Neuronal stem cell (in vitro differentiated cells): ENCODE measurements at regions not wholly inside any gene's neighbourhood (a gene's known extent, or its start where the extent isn't known, plus 50 kb on each side); places are given as distances from the start of the nearest gene placed in this dataset.

Source experiments
- DNase-seq: peaks from one replicate; pipeline ENCODE4 v3.0.0-alpha.2; 2013; ENCODE audit warnings: low spot score
- H2AFZ ChIP-seq: one replicate; pipeline ENCODE4 v1.6.1; 2013; ENCODE audit warnings: mild to moderate bottlenecking, low read length, inconsistent platforms
- H2AK5ac ChIP-seq: 2 replicates; pipeline ENCODE4 v1.6.1; 2013; ENCODE audit warnings: low read depth, mild to moderate bottlenecking, inconsistent platforms, low read length, moderate library complexity, mixed read lengths
- H2BK120ac ChIP-seq: 2 replicates; pipeline ENCODE4 v1.6.1; 2013; ENCODE audit warnings: low read depth, mild to moderate bottlenecking, inconsistent platforms, low read length, moderate library complexity, mixed read lengths
- H2BK12ac ChIP-seq: one replicate; pipeline ENCODE4 v1.6.1; 2013; ENCODE audit warnings: low read length, inconsistent platforms
- H2BK15ac ChIP-seq: 2 replicates; pipeline ENCODE4 v1.6.1; 2013; ENCODE audit warnings: mild to moderate bottlenecking, low read length, inconsistent platforms, mixed read lengths
- H2BK5ac ChIP-seq: one replicate; pipeline ENCODE4 v1.6.1; 2013; ENCODE audit warnings: inconsistent platforms, mild to moderate bottlenecking, low read length, moderate library complexity
- H3K14ac ChIP-seq: one replicate; pipeline ENCODE4 v1.6.1; 2013; ENCODE audit warnings: low read length, inconsistent platforms
- H3K18ac ChIP-seq: 2 replicates; pipeline ENCODE4 v1.6.1; 2013; ENCODE audit warnings: low read length, inconsistent platforms
- H3K23ac ChIP-seq: 2 replicates; pipeline ENCODE4 v1.6.1; 2013; ENCODE audit warnings: low read depth, mild to moderate bottlenecking, mixed read lengths, low read length, inconsistent platforms; ENCODE audit not compliant: poor library complexity
- H3K27ac ChIP-seq: replicated peaks from 3 replicates; pipeline ENCODE4 v1.5.1; 2013; ENCODE audit warnings: low read length, inconsistent platforms
- H3K27me3 ChIP-seq, 3 experiments: 2 replicates each; pipeline ENCODE4 v1.6.1; 2013; ENCODE audit warnings: low read length in 3 of 3, mild to moderate bottlenecking in 2 of 3, inconsistent platforms in 1 of 3, low read depth in 1 of 3, mixed read lengths in 1 of 3, moderate library complexity in 1 of 3; ENCODE audit not compliant: control insufficient read depth in 3 of 3, insufficient read depth in 3 of 3
- H3K36me3 ChIP-seq, 2 donors: replicated peaks in 1 of 2; 2 replicates each; pipeline ENCODE4 v1.6.1; 2013; ENCODE audit warnings: low read length in 2 of 2; ENCODE audit not compliant: control insufficient read depth in 2 of 2, insufficient read depth in 2 of 2
- H3K4ac ChIP-seq: 2 replicates; pipeline ENCODE4 v1.6.1; 2013; ENCODE audit warnings: inconsistent platforms, mild to moderate bottlenecking, low read length, moderate library complexity
- H3K4me1 ChIP-seq, 2 donors: 1 replicate in 1 of 2; 2 replicates in 1 of 2; pipeline ENCODE4 v1.6.1; 2013; ENCODE audit warnings: low read length in 2 of 2, low read depth in 1 of 2; ENCODE audit not compliant: control insufficient read depth in 2 of 2, insufficient read depth in 1 of 2
- H3K4me2 ChIP-seq: one replicate; pipeline ENCODE4 v1.6.1; 2013; ENCODE audit warnings: mild to moderate bottlenecking, low read length, inconsistent platforms; ENCODE audit not compliant: insufficient read depth, poor library complexity, severe bottlenecking
- H3K4me3 ChIP-seq, 2 donors: 2 replicates each; pipeline ENCODE4 v1.5.1; 2013; ENCODE audit warnings: low read length in 2 of 2, mild to moderate bottlenecking in 2 of 2, inconsistent platforms in 1 of 2, moderate library complexity in 1 of 2
- H3K79me1 ChIP-seq: one replicate; pipeline ENCODE4 v1.6.1; 2013; ENCODE audit warnings: low read depth, mild to moderate bottlenecking, inconsistent platforms, low read length, moderate library complexity
- H3K9ac ChIP-seq: one replicate; pipeline ENCODE4 v1.6.1; 2013; ENCODE audit warnings: mild to moderate bottlenecking, low read depth, low read length, inconsistent platforms; ENCODE audit not compliant: poor library complexity
- H3K9me3 ChIP-seq, 2 donors: replicated peaks in 1 of 2; 2 replicates each; pipeline versions ENCODE3 to v1.6.1; 2013; ENCODE audit warnings: low read length in 2 of 2, mild to moderate bottlenecking in 2 of 2, inconsistent platforms in 1 of 2, low read depth in 1 of 2, mixed read lengths in 1 of 2, moderate library complexity in 1 of 2; ENCODE audit not compliant: control insufficient read depth in 2 of 2, insufficient read depth in 1 of 2
- H4K8ac ChIP-seq: one replicate; pipeline ENCODE4 v1.6.1; 2013; ENCODE audit warnings: low read depth, mild to moderate bottlenecking, inconsistent platforms, low read length, moderate library complexity
- H4K91ac ChIP-seq: one replicate; pipeline ENCODE4 v1.6.1; 2013; ENCODE audit warnings: low read length, low read depth, mild to moderate bottlenecking, inconsistent platforms; ENCODE audit not compliant: poor library complexity
- WGBS, 2 donors: extraction: QIAGEN DNeasy Blood & Tissue Kit; methylation state at CpG; one replicate each; pipeline ENCODE4 v1.1.7; 2013; ENCODE audit warnings: missing lambda C conversion rate in 2 of 2, mixed read lengths in 1 of 2; ENCODE audit not compliant: insufficient read length in 2 of 2, insufficient replicate concordance in 1 of 2; ENCODE audit errors: extremely low coverage in 2 of 2; 5-methylcytosine and 5-hydroxymethylcytosine counted together

DNA sequence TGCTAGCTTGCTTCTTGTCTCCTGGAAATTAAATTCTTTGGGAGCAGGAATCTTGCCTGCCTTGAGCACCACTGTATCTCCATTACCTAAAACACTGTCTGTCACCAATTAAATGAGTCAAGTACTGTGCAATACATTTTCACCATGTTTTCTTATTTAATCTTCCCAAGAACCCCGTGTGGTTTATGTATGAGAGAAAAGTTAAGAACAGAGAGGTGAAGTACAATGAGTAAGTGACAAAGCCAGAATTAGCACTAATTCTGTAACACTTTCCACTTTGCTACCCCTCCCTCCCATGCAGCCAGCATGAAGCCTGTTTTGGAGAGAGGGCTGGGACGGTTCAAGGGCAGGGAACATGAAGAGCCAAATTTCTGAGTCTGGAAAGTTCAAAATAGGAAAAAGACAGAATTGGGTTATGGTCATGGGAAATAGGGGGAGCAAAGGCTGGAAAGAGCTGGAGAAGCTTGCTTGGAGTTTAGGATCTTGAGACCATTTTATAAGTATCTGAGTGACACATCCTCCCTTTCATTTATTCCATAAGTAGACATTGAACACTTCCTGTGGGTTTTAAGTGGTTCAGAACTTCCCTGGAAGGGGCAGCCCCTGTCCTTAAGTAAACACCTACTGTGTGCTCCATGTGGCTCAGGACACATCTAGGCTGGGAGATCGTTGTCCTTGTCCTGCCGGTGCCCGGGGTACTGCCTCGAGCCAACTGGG, 60.5 kb upstream of the CHST1 start:
- H2BK15ac ChIP-seq = no peak overlapping the region
- H2AFZ ChIP-seq = no peak overlapping the region
- no peaks in the 10 kb centered on the region for H3K9me3 ChIP-seq
- H3K18ac ChIP-seq = no peak overlapping the region
- H3K27ac ChIP-seq = no peak overlapping the region
- no peak overlapping the region for H4K8ac ChIP-seq
- H3K4ac ChIP-seq = no peak overlapping the region
- no peak overlapping the region for H3K14ac ChIP-seq
- H3K9ac ChIP-seq = no peak overlapping the region
- no peak overlapping the region for H3K23ac ChIP-seq
- H3K27me3 ChIP-seq = no peaks in the 10 kb centered on the region
- no CpG with 5 or more reads among the region's 6 CpGs for WGBS, 2 donors
- no peaks in the 10 kb centered on the region for H3K79me1 ChIP-seq
- no peak overlapping the region for H3K4me2 ChIP-seq
- H4K91ac ChIP-seq = no peak overlapping the region
- DNase-seq = no peak
- H2AK5ac ChIP-seq = no peak overlapping the region
- no peak overlapping the region for H2BK12ac ChIP-seq
- H3K36me3 ChIP-seq = no peaks in the 10 kb centered on the region
- H3K4me3 ChIP-seq = no peak overlapping the region
- H3K4me1 ChIP-seq = peaks cover 0 to 9% of the 10 kb centered on the region in 2 donors
- no peak overlapping the region for H2BK5ac ChIP-seq
- no peak overlapping the region for H2BK120ac ChIP-seq

- H2AFZ ChIP-seq = no peak overlapping the region
- H2BK15ac ChIP-seq = no peak overlapping the region
- no peak overlapping the region for H3K23ac ChIP-seq
- H3K4me3 ChIP-seq = no peak overlapping the region
- no peak overlapping the region for H3K27ac ChIP-seq
- peaks cover 0 to 9% of the 10 kb centered on the region in 2 donors for H3K4me1 ChIP-seq
- no peaks in the 10 kb centered on the region for H3K36me3 ChIP-seq
- H3K9ac ChIP-seq = no peak overlapping the region
- H3K14ac ChIP-seq = no peak overlapping the region
- no peak overlapping the region for H3K4me2 ChIP-seq
- DNase-seq = no peak
- H4K8ac ChIP-seq = no peak overlapping the region
- no peaks in the 10 kb centered on the region for H3K27me3 ChIP-seq
- no peak overlapping the region for H2BK5ac ChIP-seq
- H4K91ac ChIP-seq = no peak overlapping the region
- H2AK5ac ChIP-seq = no peak overlapping the region
- H3K4ac ChIP-seq = no peak overlapping the region
- H2BK12ac ChIP-seq = no peak overlapping the region
- no peaks in the 10 kb centered on the region for H3K79me1 ChIP-seq
- H2BK120ac ChIP-seq = no peak overlapping the region
- H3K18ac ChIP-seq = no peak overlapping the region
- H3K9me3 ChIP-seq = no peaks in the 10 kb centered on the region
- WGBS, 2 donors = no CpG with 5 or more reads among the region's 3 CpGs
These were observed 59.7 kb upstream of the CHST1 start for GRCh38 chr11:45725121-45725520.

GRCh38 chr11:45724153-45724552, 58.7 kb upstream of the CHST1 start:
- no CpG with 5 or more reads among the region's 3 CpGs for WGBS, 2 donors
- Histone ChIP-seq H4K91ac (no peak overlapping the region), H2AFZ (no peak overlapping the region), H3K14ac (no peak overlapping the region), H3K4me3 (no peak overlapping the region), H3K27me3 (no peaks in the 10 kb centered on the region), H2BK120ac (no peak overlapping the region), H3K9me3 (no peaks in the 10 kb centered on the region), H3K4me2 (no peak overlapping the region), H2BK15ac (no peak overlapping the region), H3K27ac (no peak overlapping the region), H2BK5ac (no peak overlapping the region), H3K18ac (no peak overlapping the region), H3K23ac (no peak overlapping the region), H4K8ac (no peak overlapping the region), H2BK12ac (no peak overlapping the region), H2AK5ac (no peak overlapping the region), H3K36me3 (no peaks in the 10 kb centered on the region), H3K9ac (no peak overlapping the region), H3K79me1 (no peaks in the 10 kb centered on the region), H3K4ac (no peak overlapping the region), H3K4me1 (peaks cover 0 to 9% of the 10 kb centered on the region in 2 donors)
- no peak for DNase-seq

GRCh38 chr11:45723397-45723796, 58.0 kb upstream of the CHST1 start:
- H3K4me1 ChIP-seq = peaks cover 0 to 9% of the 10 kb centered on the region in 2 donors
- no peak overlapping the region for H3K23ac ChIP-seq
- H3K18ac ChIP-seq = no peak overlapping the region
- H3K9me3 ChIP-seq = no peaks in the 10 kb centered on the region
- no peak overlapping the region for H3K4ac ChIP-seq
- no peak overlapping the region for H2BK15ac ChIP-seq
- H3K14ac ChIP-seq = no peak overlapping the region
- no peak overlapping the region for H3K9ac ChIP-seq
- no peak overlapping the region for H3K27ac ChIP-seq
- 100% methylated on average over 1 of the region's 7 CpGs; no CpG with 5 or more reads in 1 of the 2 donors for WGBS, 2 donors
- DNase-seq = no peak
- no peak overlapping the region for H3K4me3 ChIP-seq
- no peak overlapping the region for H4K8ac ChIP-seq
- no peak overlapping the region for H2BK120ac ChIP-seq
- H2BK5ac ChIP-seq = no peak overlapping the region
- no peak overlapping the region for H2BK12ac ChIP-seq
- no peak overlapping the region for H2AK5ac ChIP-seq
- no peak overlapping the region for H3K4me2 ChIP-seq
- no peak overlapping the region for H4K91ac ChIP-seq
- no peak overlapping the region for H2AFZ ChIP-seq
- H3K36me3 ChIP-seq = no peaks in the 10 kb centered on the region
- H3K27me3 ChIP-seq = peaks cover 0 to 7% (median 0%) of the 10 kb centered on the region in 3 experiments
- no peaks in the 10 kb centered on the region for H3K79me1 ChIP-seq
